Stimulated activated CD8-positive, alpha-beta memory T cell treated with anti-CD3 and anti-CD28 coated beads, Interleukin-2, amount 100 ng/mL, for 1 hour (primary cell): ENCODE measurements at regions not wholly inside any gene's neighbourhood (a gene's known extent, or its start where the extent isn't known, plus 50 kb on each side); places are given as distances from the start of the nearest gene placed in this dataset.

ENCODE experiments used
- DNase-seq, 2 donors: peaks; one replicate each; pipeline ENCODE4 v3.0.0-alpha.2; 2020; ENCODE audit warnings: low read depth in 2 of 2

GRCh38 chr10:131444862-131445461 lies 133.4 kb upstream of the TCERG1L start:
- no peak for DNase-seq

- no peak for DNase-seq
Measured at GRCh38 chr10:131445623-131446022, 134.1 kb upstream of the TCERG1L start.

GRCh38 chr10:131446171-131446570 lies 134.7 kb upstream of the TCERG1L start:
- no peak for DNase-seq

DNA sequence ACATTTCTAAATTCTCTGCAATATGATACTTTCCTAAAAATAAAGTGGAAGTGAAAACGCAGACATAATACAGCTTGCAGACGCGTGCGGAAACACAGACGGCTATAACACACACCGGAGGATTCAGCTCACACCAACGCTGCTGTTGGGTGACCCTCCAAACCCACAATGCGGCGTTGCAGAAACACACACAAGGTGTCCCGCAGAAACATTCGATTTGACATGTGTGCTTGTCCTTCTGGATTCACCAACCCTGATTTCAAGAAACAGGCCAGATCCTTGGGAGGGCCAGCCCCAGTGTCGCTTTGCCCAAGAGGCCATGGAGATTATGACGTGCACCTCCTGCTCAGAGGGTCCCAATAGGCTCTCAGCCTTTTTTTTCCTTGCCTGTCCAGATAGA lies 136.7 kb upstream of the TCERG1L start:
- no peak for DNase-seq

DNA sequence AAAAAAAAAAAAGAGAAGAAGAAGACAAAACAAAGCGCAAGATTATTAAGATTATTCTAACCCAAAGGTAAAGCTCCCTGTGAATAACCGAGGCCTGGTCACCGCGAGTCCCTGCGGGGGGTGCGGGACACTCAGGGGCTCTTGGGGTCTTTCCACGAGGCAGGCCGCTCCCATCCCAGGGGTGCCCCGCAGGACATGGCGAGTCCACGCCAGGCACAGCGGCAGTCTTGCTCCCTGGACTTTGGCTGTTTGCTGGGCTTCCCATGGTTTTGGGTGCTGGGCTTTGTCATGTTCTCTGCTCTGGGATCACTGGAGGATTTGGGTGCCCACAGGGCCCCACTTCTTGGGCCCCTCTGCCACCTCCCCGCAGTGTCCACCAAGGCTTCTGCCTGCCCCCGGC lies 137.4 kb upstream of the TCERG1L start:
- DNase-seq, result no peak

- DNase-seq, result no peak
Measured at GRCh38 chr10:131450216-131450765, 138.8 kb upstream of the TCERG1L start.

DNA sequence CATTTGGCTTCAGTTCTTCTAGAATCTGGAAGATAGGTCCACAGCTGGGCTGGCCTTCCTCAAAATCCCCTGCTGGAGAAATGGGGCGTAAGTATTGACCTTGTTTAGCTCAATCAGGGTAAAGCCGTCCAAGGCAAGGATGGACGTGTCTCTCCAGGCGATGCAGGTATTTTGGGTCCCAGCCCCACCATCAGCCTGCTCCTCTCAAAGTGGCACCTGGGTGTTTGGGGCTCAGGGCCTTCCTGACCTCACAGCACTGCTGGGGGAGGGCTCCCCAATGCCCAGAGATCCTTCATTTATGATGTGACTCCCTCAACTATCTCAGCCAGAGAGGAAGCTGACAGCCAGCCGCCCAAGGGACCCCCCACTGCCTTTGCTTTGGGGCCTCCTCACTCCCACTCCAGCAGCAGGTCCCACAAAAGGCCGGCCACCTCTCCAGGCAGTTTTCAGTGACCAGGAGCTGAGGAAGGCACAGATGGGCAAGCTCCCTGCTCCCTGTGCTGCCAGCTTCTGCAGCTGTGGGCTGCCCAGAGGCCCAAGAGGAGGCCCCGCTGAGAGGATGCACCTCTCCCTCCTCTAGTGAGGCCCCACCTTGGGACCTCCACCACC lies 140.0 kb upstream of the TCERG1L start:
- DNase-seq, result no peak

DNA sequence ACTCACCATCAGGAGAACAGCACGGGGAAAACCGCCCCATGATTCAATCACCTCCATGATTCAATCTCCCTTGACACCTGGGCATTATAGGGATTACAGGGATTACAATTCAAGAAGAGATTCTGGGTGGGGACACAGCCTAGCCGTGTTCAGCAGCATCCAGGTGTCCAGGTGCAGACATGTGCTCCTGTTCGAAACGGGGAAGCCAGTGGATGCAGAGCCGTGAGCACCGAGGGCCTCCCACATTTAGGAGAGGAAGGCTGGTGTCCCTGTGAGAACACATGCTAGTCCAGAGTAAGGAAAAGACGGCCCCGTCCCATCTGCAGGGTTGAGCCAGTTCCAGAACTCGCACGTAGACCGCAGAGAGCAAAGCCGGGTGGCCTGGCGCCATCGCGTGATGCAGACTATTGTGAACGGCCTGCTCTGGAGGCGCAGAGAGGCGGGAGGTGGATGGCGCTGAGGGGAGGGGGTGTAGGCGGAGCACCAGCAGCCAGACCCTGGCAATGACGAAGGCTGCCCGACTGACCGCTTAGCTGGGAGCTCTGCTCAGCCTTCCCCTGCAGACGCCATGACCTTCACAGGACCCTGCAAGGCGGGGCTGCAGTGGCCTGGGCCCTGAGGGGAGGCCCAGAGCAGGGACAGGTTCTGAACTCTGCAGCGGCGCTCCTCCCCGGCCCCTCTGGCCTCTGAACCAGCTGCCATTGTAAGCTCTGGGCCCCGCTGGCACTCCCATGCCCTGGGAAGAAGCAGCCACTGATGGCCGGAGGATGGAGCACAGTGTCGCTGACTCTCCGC lies 141.6 kb upstream of the TCERG1L start:
- no peak for DNase-seq

- peak in 1 of 2 donors; percentile 20 for DNase-seq
Measured at GRCh38 chr10:131453721-131454634, 142.5 kb upstream of the TCERG1L start.

- DNase-seq, result no peak
Measured at GRCh38 chr10:131456411-131456810, 144.9 kb upstream of the TCERG1L start.

DNA sequence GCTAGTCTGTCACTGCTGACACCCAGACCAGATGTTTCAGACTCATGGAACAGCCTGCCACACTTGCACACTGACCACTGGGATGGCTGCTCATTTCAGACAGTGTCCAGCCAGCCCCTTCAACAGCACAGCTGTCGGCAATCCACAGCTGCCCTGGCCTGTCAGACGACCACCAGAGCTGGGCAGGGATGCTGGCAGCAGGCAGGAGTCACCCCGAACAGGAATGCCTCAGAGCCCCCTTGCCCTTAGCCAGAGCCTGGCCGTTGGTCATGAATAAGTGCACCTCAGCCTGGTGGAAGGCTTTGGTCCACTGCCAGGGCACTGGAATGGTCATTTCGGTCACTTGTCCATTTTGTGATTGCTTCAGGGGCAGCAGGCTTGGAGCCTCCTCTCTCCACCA lies 149.6 kb upstream of the TCERG1L start:
- no peak for DNase-seq

DNA sequence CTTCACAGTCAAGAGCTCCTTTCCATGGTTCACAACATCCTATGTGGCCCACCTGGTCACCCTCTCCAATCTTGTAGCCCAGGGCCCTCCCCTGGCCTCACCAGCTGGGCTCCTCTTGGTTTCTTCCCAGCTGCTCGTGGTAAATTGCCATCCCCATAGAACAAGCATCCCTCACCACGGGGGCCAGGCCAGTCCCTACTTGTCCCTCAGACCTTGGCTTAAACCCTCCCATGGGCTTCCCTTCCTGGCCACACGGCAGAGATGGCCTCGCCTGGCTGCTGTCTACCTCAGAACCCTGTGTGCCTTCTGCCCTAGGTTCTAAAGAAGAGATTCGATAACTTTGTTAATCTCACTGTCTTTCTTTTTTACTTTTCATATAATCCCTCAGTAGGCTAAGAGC lies 153.3 kb upstream of the TCERG1L start:
- DNase-seq, result no peak

DNA sequence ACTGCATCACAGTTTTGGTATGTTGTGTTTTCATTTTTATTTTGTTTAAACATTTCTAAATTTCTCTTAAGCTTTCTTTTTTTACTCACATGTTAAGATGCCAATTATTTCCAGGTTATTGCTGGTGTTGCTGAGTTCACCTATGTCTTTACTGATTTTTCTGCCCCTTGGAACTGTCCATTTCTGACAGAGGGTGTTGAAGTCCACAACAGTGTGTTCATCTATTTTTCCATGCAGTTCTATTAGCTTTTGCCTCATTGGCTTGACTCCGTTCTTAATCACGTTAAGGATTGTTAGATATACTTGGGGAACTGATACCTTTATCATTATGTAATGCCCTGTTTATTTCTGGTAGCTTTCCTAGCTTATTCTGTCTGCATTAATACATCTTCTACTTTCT lies 158.0 kb upstream of the TCERG1L start:
- DNase-seq, result no peak

- DNase-seq, result no peak
Measured at GRCh38 chr10:131473645-131474044, 162.1 kb upstream of the TCERG1L start.

DNA sequence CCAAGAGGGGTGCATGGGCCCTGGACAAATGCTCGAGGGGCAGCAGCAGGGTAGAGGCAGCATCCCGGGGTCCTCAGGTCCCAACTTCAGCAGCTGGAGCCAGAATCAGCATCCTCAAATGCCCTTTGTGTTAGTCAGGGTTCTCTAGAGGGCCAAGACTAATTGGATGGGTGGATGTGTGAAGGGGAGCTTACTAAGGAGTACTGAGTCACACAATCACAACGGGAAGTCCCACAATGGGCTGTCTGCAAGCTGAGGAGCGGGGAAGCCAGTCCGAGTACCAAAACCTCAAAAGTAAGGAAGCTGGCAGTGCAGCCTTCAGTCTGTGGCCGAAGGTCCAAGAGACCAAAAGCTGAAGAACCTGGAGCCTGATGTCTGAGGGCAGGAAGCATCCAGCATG lies 162.9 kb upstream of the TCERG1L start:
- DNase-seq, result no peak

DNA sequence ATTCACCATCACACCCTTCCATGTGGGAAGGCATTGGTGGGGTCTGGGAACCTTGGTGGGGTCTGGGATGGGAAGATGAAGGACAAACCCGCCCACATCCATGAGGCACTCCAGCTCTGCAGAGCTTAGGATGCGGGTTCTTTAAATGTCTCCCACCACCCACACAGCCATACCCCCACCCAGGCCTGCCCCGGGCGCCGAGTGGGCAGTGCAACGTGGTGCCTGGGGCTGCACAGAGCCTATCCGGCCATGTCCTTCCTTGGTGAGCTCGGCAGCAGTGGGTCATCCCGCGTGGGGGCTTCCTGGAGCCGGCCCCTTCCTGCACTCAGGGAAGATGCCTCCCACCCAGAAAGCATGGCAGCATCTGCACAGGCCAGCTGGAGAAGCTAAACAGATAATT lies 163.5 kb upstream of the TCERG1L start:
- DNase-seq, result no peak

DNA sequence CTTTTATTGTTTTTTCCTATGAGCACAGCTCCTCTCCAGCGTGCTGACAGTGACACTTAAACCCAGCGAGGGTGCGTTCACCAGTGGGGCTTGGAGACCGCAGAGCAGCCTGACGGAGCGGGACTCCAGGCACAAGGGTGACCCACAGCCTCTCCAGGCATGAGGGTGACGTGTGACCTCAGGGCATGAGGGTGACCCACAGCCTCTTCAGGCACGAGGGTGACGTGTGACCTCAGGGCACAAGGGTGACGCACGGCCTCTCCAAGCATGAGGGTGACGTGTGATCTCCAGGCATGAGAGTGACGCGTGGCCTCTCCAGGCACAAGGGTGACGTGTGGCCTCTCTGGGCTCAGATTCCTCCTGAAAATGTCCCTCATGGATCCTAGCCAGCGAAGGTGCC lies 164.3 kb upstream of the TCERG1L start:
- DNase-seq, result no peak

DNA sequence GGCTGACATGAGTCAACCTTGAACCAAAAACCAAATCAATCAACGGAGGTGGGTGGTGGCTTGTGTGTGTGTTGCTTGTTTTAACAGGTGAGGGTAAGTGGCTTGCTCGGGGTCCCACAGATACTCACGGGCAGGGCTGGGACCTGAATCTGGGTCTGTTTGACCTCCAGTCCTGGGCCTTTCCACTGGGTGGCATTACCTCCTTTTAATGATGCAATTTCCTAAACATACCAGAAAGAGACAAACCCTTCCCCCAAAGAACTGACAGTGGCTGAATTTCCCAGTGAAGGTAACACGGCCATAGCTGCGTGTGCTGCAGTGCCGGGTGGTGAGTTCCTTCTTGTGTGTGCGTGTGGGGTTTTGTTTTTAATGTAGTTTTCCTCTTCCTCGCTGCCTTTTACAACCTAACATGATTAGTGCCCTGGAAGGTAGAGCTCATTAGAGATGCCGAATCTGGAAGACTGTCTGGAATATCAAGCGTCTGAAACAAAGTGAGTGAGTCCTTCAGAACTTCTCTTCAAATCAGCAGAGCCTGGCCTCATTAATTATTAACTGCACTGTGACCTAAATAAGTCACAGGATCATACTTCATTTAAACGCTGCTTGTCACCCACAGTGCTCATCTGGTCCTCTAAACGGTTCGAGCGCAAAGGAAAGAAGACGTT lies 166.1 kb upstream of the TCERG1L start:
- DNase-seq, result no peak

GRCh38 chr10:131478377-131478989 lies 167.0 kb upstream of the TCERG1L start:
- no peak for DNase-seq

DNA sequence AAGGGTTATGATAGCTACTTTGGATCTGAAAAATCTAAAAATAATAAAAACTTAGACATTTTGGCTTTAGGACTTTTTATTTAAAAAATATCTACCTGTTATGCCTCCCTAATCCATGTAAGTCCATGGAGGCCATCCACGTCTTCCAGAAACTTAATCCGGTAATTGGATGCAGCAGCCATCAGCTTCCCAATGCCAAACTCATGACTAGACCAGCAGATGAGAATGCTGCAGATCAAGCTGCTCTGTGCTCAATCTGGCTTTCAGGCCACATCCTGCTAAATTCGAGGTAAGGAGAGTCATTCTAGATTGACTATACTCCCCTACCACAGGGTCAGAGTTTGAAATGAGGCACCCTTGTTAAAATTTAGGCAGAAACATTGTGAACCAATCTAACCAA lies 168.5 kb upstream of the TCERG1L start:
- no peak for DNase-seq

- no peak for DNase-seq
Measured at GRCh38 chr10:131480861-131481260, 169.3 kb upstream of the TCERG1L start.
